COLO829 (cell line): ENCODE measurements at regions not wholly inside any gene's neighbourhood (a gene's known extent, or its start where the extent isn't known, plus 50 kb on each side); places are given as distances from the start of the nearest gene placed in this dataset.
A peak's percentile ranks its signal among the peaks of the same experiment; 100 is the strongest.
"Not testable (repeated sequence)": the region's sequence is repeated elsewhere in the genome, so short reads cannot be mapped to it uniquely, and the experiment has no call there.

ENCODE experiments used
- DNase-seq: peaks from one replicate; pipeline ENCODE4 v3.0.0; 2012; ENCODE audit warnings: low spot score

DNA sequence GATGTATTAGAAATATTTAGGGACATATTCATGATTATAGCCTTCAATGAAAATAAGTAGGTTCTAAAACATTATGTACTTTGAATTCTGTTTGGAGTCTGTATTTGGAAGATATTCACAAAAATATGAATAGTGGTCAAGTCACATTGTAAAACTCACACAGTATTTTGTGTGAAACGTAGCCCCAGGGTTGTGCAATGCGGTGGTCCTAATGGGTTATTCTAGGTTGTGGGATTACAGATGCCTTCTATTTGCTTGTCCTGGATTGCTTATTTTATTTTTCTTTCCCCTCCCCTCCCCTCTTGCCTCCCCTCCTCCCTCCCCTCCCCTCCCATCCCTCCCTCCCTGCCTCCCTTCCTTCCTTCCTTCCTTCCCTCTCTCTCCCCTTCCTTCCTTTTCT is 93.7 kb upstream of the THUMPD2 start:
- DNase-seq, result no peak

- DNase-seq, result peak; percentile 24
Measured at GRCh38 chr2:39871291-39871761, 92.3 kb upstream of the THUMPD2 start.

- no peak for DNase-seq
Measured at GRCh38 chr2:39870871-39871270, 91.8 kb upstream of the THUMPD2 start.

DNA sequence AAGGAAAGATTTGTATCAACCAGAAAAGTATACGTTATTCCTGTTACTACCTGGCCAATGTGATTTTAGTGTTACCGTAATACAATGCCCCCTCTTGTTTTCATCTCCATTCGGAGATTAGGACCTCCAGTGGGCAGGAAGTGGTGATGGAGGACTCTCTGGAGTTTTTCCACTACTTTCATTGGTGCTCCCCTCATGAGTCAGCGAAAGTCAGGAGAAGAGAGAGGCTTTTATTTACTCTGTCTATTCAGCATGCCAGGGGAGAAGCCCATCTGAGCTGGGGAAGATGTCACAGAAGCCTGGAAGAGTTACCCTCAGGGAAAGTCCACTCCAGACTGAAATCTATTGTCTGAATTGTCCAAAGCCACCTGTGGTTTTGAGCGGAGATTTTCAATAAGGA is 88.2 kb upstream of the THUMPD2 start:
- DNase-seq, result peak; percentile 18

DNA sequence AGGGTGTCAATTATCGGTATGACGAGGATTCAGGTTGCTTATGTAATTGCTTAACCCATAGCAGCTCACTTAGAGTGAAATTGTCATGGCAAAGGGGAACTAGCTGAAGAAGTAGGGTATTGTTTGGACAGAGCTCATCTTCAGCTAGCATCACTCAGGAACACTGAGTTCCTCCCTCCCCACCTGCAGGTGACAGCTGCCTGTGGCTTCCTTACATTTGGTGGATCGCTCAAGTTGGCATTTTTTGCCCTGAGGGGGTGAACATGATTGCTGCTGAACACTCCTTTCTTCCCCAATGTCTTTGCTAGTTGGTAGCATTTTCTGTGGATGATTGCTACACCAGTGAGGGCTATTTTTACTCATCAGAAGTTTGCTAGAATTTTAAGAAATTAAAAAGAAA is 86.7 kb upstream of the THUMPD2 start:
- no peak for DNase-seq

GRCh38 chr2:39863672-39864071 is 84.6 kb upstream of the THUMPD2 start:
- DNase-seq, result not testable (repeated sequence)

GRCh38 chr2:39860538-39860937 is 81.5 kb upstream of the THUMPD2 start:
- DNase-seq, result no peak

DNA sequence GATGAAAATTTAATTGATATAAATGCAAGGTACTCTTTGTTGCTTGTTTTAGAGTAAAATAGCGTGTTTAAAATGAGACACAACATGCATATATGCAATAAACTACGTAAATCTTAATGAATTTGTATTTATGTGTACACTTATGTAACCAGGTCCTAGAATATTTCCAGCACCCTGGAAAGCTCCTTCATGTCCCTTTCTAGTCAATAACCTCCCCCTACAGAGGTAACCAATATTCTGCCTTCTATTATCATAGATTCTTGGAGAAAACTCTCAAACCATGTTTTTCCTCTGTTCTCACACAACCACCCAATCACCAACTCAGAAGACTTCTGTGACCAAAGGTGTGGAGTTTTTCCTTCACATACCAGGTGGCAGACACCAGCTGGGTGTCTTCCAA is 79.6 kb upstream of the THUMPD2 start:
- DNase-seq, result no peak

DNA sequence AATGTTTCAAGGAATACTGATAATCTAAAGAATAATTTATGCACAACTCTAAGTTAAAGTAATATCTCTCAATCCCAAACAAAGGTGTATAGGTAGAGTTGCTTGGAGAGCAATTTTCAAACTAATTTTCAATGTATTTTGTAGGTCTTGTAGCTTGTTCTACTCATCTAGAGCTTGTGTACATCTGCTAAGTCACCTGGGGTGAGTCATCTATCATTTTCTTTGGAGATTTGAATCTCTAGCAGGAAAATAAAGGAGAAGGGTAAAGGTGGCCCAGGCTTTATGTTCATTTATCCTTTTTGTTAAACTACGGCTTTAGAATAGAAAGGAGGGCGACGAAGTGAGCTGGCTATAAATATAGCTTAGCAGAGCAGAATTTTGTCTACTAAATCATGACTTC is 76.8 kb upstream of the THUMPD2 start:
- no peak for DNase-seq

DNA sequence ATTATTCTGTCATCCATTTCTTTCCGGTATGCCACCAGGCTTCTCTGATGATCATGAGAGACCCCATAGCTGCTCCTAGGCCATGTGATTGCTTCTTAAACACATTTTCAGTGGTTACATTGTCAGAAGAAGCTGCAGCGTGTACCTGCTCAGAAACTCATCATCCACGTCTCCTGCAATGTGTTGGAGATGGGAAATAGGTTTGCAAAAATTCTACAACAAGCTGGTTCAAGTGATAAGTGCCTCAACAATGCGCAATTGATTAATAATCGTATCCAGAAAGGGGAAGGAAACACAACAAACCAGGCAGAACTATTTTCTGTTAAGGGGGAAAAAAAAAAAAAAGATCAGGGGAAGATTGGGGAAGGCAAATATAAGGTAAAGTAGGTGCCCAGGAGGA is 75.7 kb upstream of the THUMPD2 start:
- DNase-seq, result no peak

- DNase-seq, result no peak
Measured at GRCh38 chr2:39852831-39853230, 73.8 kb upstream of the THUMPD2 start.

- no peak for DNase-seq
Measured at GRCh38 chr2:39851651-39852110, 72.6 kb upstream of the THUMPD2 start.

DNA sequence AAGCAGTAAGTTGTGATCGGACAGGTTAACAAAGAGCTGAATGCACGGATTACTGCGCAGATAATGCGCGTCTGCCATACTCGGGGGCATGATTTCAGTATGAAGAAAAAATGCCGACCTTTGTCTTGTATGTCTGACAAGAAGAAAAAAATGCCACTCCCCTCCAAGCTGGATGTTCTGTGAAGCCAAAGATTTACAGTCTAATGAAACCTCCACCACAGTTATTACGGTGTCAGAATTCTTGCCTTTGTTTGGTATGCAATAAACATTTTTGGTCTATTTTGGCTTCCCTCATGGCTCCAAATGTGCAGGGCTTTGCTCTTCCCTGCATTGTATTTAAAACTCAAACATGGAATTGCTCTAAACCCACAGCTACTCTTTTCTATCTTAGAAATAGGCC is 72.2 kb upstream of the THUMPD2 start:
- DNase-seq, result no peak

- DNase-seq, result no peak
Measured at GRCh38 chr2:39849982-39850526, 71.0 kb upstream of the THUMPD2 start.

GRCh38 chr2:39849064-39849463 is 70.0 kb upstream of the THUMPD2 start:
- DNase-seq, result no peak

DNA sequence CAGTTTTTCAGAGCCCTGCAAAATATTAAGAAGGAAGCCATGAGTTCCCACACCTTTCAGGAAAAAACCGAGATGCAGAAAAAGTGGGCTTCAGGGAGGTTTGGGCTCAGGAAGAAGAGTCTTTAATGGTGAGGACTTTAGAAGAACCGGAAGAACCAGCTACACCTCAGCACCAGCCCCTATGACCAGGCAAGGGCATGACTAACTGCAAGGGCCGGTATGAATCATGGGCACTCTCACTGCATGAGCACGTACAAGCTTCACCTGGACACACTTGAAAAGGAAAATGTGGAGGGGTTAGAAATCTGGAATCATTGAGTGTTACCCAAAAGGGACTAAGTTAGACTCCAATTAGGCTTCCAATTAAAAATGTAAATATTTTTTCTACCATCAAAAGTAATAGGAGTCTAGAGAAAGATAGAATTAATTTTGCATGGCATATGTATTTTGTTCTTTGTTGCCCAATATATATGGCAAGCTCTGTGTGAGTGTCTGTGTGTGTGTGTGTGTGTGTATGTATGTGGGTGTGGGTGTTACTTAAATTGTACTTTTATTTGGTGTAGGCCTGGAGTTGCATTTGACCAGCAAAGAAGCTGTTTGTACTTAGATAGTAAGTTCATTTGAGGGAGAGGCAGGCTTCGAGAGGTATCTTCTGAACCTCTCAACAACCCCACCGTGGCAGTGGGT is 66.5 kb upstream of the THUMPD2 start:
- no peak for DNase-seq

- DNase-seq, result no peak
Measured at GRCh38 chr2:39839261-39839848, 60.3 kb upstream of the THUMPD2 start.

- no peak for DNase-seq
Measured at GRCh38 chr2:39838589-39838988, 59.5 kb upstream of the THUMPD2 start.

DNA sequence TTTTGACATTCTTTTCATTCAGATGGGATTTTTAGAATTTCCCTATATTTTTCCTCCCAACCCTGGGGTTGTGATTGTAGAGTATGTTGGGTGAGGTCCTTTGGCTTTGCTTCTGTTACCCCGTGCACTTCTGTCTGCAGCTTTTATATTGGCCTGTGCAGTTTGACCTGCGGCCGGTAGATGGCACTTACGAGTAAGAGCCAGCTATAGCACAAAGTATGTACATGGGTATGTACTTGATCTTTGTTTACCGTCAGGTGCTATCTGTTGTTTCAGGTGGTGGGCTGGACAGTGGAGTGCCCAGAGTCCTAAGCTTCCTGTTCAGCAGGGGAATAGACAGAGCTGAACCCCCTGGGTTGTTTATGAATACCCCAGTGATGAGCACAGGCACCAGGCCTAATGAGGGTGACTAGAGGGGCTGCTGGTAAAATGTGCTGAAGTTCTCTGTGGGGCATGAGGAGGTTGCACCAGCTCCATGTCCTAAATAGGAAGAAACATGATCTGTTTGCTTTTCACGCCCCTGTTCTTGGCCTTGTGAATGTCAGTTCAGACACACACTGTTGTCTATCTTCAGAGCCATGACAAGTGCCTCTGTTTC is 58.9 kb upstream of the THUMPD2 start:
- DNase-seq, result peak; percentile 28

DNA sequence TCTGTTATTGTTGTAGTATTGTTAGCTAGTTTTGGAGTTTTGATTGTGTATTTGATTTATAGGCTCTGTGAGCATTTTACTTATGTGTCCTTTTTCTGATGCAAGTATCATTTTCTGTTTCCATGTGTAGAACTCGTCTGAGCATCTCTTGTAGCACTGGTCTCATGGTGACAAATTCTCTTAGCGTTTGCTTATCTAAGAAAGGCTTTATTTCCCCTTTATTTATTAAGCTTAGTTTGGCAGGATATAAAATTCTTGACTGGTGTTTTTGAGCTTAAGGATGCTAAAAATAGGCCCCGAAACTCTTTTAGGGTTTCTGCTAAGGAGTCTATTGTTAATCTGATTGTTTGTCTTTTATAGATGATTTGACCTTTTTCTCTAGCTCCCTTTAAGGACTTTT is 57.6 kb upstream of the THUMPD2 start:
- DNase-seq, result no peak

GRCh38 chr2:39834426-39834825 is 55.4 kb upstream of the THUMPD2 start:
- DNase-seq, result no peak

DNA sequence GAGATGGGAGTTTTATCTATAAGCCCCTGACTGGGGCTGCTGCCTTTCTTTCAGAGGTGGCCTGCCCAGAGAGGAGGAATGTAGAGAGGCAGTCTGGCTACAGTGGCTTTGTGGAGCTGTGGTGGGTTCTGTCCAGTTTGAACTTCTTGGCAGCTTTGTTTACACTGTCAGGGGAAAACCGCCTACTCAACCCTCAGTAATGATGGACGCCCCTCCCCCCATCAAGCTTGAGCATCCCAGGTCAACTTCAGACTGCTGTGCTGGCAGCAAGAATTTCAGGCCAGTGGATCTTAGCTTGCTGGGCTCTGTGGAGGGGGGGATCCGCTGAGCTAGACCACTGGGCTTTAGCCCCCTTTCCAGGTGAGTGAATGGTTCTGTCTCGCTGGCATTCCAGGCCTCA is 51.6 kb upstream of the THUMPD2 start:
- not testable (repeated sequence) for DNase-seq
